Femur (tissue), 1 donor: ENCODE measurements at regions not wholly inside any gene's neighbourhood (a gene's known extent, or its start where the extent isn't known, plus 50 kb on each side); places are given as distances from the start of the nearest gene placed in this dataset.
"Not testable (repeated sequence)": the region's sequence is repeated elsewhere in the genome, so short reads cannot be mapped to it uniquely, and the experiment has no call there.

Source experiments
- DNase-seq: peaks from one replicate; pipeline ENCODE4 v3.0.0-alpha.2; 2017

- not testable (repeated sequence) for DNase-seq
Measured at GRCh38 chr2:76697439-76697838, 824.7 kb downstream of the LRRTM4 start.

- DNase-seq: no peak
Measured at GRCh38 chr2:76692908-76693307, 829.3 kb downstream of the LRRTM4 start.

DNA sequence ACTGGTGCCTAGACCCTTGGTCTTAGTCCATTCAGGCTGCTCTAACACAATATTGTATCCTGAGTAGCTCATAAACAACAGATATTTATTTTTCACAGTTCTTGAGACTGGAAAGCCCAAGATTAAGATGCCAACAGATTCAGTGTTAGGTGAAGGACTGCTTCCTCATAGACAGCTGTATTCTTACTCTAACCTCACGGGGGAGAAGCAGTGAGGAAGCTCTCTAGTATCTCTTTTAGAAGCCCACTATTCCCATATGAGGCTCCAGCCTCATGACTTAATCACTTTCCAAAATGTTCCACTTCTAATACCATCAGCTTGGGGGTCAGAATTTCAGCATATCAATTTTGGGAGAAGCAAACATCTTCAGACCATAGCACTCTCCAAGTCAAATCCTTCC, 833.4 kb downstream of the LRRTM4 start:
- no peak for DNase-seq

- no peak for DNase-seq
Measured at GRCh38 chr2:76687923-76688322, 834.3 kb downstream of the LRRTM4 start.

GRCh38 chr2:76684756-76685155, 837.4 kb downstream of the LRRTM4 start:
- peak; percentile 19 for DNase-seq

DNA sequence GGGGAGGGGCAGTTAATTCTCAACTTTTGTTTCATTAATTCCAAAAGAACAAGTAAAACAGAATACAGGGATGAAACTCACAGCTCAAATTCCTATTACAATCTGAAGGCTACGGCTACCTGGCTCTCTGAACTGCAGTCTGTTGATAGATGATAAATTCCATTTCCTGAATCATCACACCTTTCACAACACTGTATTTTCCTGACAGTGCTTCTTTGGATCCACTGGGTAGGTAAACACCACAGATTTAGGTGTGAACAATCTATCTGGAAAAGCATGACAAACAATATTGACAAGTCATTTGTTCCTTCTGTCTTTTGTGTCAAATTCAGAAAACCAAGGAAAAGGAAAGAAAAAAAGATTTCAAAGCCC, 843.2 kb downstream of the LRRTM4 start:
- no peak for DNase-seq

DNA sequence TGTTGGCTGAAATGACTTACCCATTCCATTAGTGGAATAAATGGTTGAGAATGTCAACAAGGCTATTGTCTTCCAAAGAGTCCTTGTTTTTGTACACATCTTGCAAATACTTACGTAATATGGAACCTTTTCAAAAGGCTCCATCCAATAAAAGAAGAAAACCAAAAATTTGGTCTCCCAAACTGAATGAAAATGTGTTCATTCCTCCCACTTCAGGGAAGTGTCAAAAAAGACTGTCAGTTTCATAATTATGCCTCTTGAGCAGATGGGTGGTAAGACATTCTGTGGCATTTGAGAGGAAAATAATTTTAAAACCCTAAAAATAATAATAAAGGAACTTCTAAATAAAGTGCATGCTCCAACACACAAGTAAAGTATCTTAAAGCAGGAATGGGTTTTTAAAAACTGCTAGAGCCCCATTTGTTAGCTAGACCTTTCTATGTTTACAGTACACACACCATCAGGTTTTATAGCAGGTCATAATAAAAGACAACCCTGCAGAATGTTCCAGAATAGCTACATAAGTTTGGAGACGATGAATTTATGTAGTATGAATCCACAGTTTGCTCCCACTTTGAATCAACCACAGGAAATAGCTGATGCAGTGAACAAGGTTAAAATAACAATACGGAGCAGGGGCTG, 843.7 kb downstream of the LRRTM4 start:
- DNase-seq: no peak

- no peak for DNase-seq
Measured at GRCh38 chr2:76675212-76675611, 847.0 kb downstream of the LRRTM4 start.

GRCh38 chr2:76672798-76673197, 849.4 kb downstream of the LRRTM4 start:
- DNase-seq: no peak

GRCh38 chr2:76669966-76670465, 852.2 kb downstream of the LRRTM4 start:
- DNase-seq: no peak

DNA sequence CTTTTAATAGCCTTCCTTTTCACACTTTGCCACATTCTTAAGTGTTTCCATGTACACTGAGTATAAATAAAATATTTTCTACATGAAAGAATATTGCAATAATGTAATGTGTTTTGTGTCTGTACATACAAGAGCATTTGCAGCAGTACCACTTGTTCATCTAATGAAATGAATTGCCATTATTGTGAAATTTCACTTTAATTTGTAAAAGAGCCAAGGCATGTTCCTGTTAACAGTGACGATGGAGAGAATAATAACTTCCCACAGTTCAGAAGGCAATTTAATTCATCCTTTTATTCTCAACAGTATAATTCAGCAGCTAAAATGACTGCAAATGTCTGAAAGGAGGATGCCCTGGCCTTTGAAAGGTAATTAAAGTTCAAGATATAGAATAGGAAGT, 853.9 kb downstream of the LRRTM4 start:
- DNase-seq: no peak

GRCh38 chr2:76667821-76668271, 854.3 kb downstream of the LRRTM4 start:
- peak; percentile 61 for DNase-seq

- no peak for DNase-seq
Measured at GRCh38 chr2:76642129-76642528, 880.0 kb downstream of the LRRTM4 start.

- no peak for DNase-seq
Measured at GRCh38 chr2:76641506-76641905, 880.7 kb downstream of the LRRTM4 start.

GRCh38 chr2:76640905-76641304, 881.3 kb downstream of the LRRTM4 start:
- DNase-seq: no peak

DNA sequence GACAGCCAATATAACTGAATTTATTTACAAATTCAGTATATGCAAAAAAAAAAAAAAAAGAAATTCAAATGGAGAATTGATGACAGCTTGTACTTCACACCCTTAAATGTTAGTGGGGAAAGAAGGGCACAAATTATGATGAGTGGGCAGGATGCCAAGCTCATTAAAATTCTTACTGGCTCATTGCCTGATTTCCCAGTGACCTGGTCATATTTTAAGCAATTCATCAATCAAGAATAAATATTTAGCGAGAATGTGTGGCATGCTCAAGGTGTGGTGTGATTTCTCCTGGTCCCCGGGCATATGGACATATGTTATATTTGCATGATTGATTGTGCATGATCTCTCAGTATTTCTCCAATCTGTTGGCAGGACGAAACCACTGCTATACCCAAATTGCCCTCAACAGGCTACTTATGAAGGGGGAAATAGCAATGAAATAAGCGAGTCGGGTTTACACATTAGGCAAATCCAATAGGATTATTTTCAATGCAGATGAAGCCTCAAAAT, 883.0 kb downstream of the LRRTM4 start:
- DNase-seq: no peak

DNA sequence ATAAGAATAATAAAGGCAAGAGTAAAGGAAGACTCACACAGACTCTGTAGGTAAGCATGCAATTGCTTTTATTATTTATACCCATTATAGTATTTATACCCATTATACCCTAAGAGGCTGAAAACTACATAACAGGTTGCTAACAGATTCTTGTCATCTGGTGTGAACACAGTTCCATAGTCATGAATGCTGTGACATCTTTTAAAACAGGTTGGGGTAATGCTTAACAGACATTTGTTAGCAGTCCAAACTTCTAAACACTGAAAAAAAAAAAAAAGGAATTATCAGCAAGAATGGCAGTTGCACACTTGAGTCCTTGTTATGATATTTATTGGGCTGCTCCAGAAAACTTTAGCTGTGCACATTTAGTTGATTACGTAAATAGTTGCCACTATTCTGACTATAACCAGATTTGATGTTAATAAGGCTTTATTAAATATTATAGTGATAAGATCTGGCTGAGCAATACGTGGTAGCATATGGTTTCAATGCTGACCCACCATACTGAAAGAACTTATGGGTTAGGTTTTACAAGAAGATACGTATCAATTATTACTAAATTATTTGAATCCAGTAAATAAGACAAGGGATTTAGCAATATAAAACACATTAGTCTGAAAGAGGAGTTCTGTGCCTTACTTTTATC, 888.8 kb downstream of the LRRTM4 start:
- no peak for DNase-seq

DNA sequence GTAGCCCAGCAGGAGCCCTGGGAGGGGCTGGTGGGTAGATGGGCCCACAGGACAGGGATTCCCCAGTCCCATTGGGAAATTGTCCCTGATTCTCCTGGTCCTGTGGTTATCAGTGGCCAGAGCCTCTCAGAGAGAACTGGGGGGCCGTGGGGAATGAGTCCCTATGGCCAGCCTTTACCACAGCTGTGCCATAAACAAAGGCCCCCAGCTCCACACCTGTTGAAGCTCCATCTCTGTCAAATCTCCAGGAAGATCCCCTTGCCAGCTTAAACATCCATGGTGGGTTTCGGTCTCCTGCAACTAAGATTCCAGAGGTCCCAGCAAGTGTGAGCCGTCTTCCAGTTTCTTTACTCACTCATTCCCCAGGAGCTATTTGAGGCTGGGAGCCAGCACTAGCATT, 897.1 kb downstream of the LRRTM4 start:
- no peak for DNase-seq

DNA sequence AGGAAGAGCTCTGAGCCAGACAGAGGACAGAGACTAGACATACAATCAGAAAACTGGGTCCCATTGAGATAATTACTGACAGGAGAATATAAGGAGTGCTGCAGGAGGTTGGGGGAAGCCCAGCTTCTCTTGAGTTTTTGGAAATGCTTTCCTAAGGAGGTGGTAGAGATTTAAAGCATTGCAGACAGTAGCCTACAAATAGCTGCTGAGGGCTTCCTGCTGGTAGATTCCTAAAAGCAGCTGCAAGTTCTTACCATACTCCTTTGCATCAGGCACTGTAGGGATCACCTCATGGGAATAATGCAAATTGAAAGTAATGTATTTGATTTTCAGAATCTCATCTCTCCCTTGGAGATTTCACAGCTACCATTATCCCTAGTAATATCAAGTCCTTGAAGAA, 902.6 kb upstream of the GCFC2 start:
- no peak for DNase-seq

DNA sequence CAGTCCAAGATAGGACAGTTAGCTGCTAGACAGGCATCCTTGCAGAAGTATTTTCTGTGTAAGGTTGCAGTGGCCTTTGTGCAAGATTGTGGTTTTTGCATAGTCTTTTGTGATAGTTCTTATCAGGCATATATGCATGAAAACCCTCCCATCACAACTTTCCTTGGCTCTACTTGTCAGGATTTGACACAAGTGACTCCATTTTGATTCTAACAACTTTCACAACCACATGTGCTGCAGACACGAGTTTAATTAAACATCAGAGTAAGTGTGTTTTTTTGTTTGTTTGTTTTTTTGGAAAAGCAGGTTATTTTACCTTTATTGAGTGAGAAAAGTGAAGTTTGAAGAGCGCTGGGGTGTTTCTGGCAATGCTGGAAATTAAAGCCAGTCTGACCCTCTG, 902.0 kb upstream of the GCFC2 start:
- no peak for DNase-seq

- DNase-seq: no peak
Measured at GRCh38 chr2:76610451-76610850, 899.7 kb upstream of the GCFC2 start.

- peak; percentile 68 for DNase-seq
Measured at GRCh38 chr2:76599732-76600368, 889.1 kb upstream of the GCFC2 start.

DNA sequence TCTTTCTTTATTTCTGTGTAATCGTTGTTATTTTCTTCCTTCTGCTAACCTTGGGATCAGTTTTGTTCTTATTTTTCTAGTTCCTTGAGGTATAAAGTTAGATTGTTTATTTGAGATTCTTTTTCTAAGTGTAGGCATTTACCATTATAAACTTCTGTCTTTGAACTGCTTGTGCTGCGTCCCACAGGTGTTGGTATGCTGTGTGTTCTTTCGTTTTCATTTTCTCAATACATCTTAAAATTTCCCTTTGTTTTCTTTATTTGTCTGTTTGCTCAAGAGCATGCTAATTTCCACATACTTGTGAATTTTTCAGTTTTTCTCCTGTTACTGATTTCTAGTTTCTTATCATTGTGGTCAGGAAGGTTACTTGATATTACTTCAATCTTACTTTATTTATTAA, 873.8 kb upstream of the GCFC2 start:
- DNase-seq: no peak

DNA sequence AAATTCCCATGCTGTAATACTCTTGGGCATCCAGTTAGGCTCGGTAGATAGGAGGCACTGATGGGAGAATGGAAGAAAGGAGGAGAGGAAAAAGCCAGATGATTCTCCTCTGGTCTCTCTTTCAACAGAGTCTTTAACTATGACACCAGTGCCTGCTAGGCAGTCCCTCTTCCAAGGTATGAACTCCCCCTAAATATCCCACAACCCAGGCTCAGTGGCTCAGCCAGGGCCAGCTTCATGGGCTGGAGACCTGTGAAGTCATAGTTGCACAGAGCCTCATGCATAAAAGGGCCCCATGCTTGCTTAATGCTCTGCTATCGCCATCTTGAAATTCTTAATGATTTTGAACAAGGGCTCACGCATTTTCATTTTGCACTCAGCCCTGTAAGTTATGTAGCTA, 869.2 kb upstream of the GCFC2 start:
- DNase-seq: no peak
